Pancreas (tissue), 10 donors: ENCODE measurements at regions not wholly inside any gene's neighbourhood (a gene's known extent, or its start where the extent isn't known, plus 50 kb on each side); places are given as distances from the start of the nearest gene placed in this dataset.

Experiments used
- ATAC-seq, 4 donors: fragments of 200-7000 bp; cut with Tn5 transposase; one replicate each; pipeline versions ENCODE4 v1.8.0 to v1.9.1; 2020; ENCODE audit warnings: mild to moderate bottlenecking in 4 of 4, moderate library complexity in 4 of 4
- DNase-seq, 6 donors: peaks; one replicate each; pipeline ENCODE4 v3.0.0-alpha.2; 2020
- FAIRE-seq: peaks from 2 replicates; lab custom pipeline; 2012; peaks lifted over from hg19 to GRCh38; lab: Jason Lieb, UNC
- H3K27ac ChIP-seq, 4 donors: fragments of 200-600 bp; sonication (generic); 1 replicate in 3 of 4; 2 replicates in 1 of 4; pipeline versions ENCODE4 v1.5.0 to v1.8.0; 2020
- H3K27me3 ChIP-seq, 4 donors: fragments of 200-600 bp; one replicate each; pipeline ENCODE4 v1.8.0; 2021
- H3K36me3 ChIP-seq, 3 donors: fragments of 200-600 bp; sonication (generic) in 1 of 3; one replicate each; pipeline versions ENCODE4 v1.5.0 to v1.8.0; 2020 to 2021
- H3K4me1 ChIP-seq, 3 donors: fragments of 200-600 bp; one replicate each; pipeline ENCODE4 v1.8.0; 2021
- H3K4me3 ChIP-seq, 4 donors: fragments of 200-600 bp; sonication (generic) in 2 of 4; one replicate each; pipeline versions ENCODE4 v1.5.0 to v1.8.0; 2020 to 2021
- H3K9me3 ChIP-seq, 4 donors: fragments of 200-600 bp; one replicate each; pipeline ENCODE4 v1.8.0; 2021
- WGBS, 2 donors: extraction: QIAGEN DNeasy Blood & Tissue Kit; methylation state at CpG; one replicate each; pipeline ENCODE4 v1.1.7; 2013; 5-methylcytosine and 5-hydroxymethylcytosine counted together
- intact Hi-C, 3 donors: fragments of 100-400 bp; cut with DNase I; formaldehyde crosslinking; loops; one replicate each; pipeline versions ENCODE4 v1.11.1 to v1.14.2; 2022
- TF ChIP-seq, protein P1 (sequence below), 4 donors: fragments of 200-600 bp; sonication (generic) in 3 of 4; IDR thresholded peaks; one replicate each; pipeline versions ENCODE4 v1.5.0 to v1.8.0; 2021; ENCODE audit warnings: antibody characterized with exemption in 4 of 4
- donor health status: healthy with polysubstance abuse.
- donor health status: DM: no; HTN: no; CAD: no; lungs with moderate emphysema.
- donor health status: DM: no; HTN: no; CAD: no.
- donor health status: control.
- donor health status: control.
- donor health status: Bipolar disorder and iron deficiency.
- donor health status: DM: yes; HTN: yes; CAD: no.
- donor health status: DM: no; HTN: no; CAD: no.
- donor health status: DM: no; HTN: no; CAD: no.
- donor health status: DM: yes; HTN: yes; CAD: no.

DNA sequence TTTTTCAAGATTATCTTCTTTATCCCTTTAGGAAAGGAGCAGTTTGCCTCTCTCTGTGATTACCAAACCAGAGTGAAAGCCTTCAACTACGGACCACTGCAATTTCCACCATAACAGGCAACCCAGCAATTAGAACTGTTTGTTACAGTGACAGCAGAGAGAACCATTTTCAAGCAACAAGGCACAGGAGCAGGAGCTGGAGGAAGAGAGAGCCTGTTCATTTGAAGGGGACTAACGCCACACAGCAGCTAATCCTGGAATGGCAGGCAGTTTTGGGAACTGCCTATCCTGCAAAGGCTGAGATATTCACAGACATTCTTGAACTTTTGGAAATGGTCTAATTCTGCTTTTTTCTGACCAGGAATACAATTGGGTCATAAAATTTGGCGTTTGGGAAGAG, 1541.9 kb upstream of the PIK3C3 start:
- no peak for FAIRE-seq

DNA sequence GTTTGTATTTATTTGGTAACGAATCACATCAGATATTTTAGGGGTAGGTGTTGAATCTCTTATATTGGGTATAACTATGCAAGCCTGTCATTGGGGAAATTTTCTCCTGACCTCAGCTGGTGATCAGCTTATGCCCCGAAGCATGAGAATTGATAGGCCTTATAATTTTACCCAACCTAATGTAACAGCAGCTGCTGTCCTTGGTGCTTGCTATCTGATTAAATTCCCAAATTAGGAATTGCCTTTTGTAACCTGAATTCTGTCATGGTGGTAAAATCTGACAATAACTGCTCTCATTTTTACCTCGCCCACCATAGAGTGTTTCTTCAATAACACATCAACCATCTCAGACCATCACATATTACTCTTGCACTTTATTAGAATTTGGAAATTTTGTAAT, 1542.6 kb upstream of the PIK3C3 start:
- Histone ChIP-seq H3K27me3 (no peaks in the 10 kb centered on the region), H3K27ac (no peak overlapping the region), H3K9me3 (no peaks in the 10 kb centered on the region), H3K4me3 (no peak overlapping the region), H3K36me3 (no peaks in the 10 kb centered on the region), H3K4me1 (no peaks in the 10 kb centered on the region)
- WGBS, 2 donors = 51 to 53% methylated on average over 3 of the region's 3 CpGs
- TF ChIP-seq, protein P1, sequence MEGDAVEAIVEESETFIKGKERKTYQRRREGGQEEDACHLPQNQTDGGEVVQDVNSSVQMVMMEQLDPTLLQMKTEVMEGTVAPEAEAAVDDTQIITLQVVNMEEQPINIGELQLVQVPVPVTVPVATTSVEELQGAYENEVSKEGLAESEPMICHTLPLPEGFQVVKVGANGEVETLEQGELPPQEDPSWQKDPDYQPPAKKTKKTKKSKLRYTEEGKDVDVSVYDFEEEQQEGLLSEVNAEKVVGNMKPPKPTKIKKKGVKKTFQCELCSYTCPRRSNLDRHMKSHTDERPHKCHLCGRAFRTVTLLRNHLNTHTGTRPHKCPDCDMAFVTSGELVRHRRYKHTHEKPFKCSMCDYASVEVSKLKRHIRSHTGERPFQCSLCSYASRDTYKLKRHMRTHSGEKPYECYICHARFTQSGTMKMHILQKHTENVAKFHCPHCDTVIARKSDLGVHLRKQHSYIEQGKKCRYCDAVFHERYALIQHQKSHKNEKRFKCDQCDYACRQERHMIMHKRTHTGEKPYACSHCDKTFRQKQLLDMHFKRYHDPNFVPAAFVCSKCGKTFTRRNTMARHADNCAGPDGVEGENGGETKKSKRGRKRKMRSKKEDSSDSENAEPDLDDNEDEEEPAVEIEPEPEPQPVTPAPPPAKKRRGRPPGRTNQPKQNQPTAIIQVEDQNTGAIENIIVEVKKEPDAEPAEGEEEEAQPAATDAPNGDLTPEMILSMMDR (IDR thresholded peaks at IDR 0.05) = no peak
- FAIRE-seq (no peak), ATAC-seq (no peak), DNase-seq (no peak)
- intact Hi-C loops = no loop called here

More for the DNA sequence above, 1541.9 kb upstream of the PIK3C3 start:
- H3K36me3 ChIP-seq = no peaks in the 10 kb centered on the region
- H3K9me3 ChIP-seq = no peaks in the 10 kb centered on the region
- WGBS, 2 donors = 40 to 45% methylated on average over 3 of the region's 3 CpGs
- no peaks in the 10 kb centered on the region for H3K27me3 ChIP-seq
- H3K4me1 ChIP-seq = no peaks in the 10 kb centered on the region
- DNase-seq (no peak), ATAC-seq (no peak)
- intact Hi-C loops = no loop called here
- H3K4me3 ChIP-seq = no peak overlapping the region
- no peak overlapping the region for H3K27ac ChIP-seq
- TF ChIP-seq, protein P1 (IDR thresholded peaks at IDR 0.05) = no peak

DNA sequence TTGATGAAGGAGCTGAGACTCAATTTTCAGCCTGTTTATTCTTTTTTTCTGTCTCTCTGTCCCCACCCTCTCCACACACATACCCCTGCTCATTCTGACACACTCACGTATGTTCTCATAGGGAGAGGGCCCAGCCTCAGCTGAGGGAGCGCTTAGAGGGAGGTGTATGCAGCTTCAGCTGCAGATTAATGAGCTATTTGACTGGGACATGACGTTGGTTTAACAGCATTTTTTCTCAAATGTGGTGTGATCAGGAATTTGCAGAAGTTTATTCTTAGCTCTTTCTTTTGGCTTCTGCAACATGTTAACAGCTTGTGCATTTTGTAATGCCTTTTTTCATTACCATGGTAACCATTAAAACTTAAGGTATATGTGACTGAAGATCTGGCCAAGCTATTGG, 1547.1 kb upstream of the PIK3C3 start:
- ATAC-seq (no peak), FAIRE-seq (no peak), DNase-seq (no peak)
- intact Hi-C loops = no loop called here
- H3K27ac ChIP-seq = no peak overlapping the region
- no peak overlapping the region for H3K4me3 ChIP-seq
- no peaks in the 10 kb centered on the region for H3K4me1 ChIP-seq
- WGBS, 2 donors = 23 to 35% methylated on average over 3 of the region's 3 CpGs
- H3K9me3 ChIP-seq = no peaks in the 10 kb centered on the region
- no peaks in the 10 kb centered on the region for H3K36me3 ChIP-seq
- H3K27me3 ChIP-seq = no peaks in the 10 kb centered on the region
- TF ChIP-seq, protein P1 (IDR thresholded peaks at IDR 0.05) = no peak

GRCh38 chr18:40404284-40404683, 1550.8 kb upstream of the PIK3C3 start:
- intact Hi-C loops = no loop called here
- Histone ChIP-seq H3K4me1 (no peaks in the 10 kb centered on the region), H3K4me3 (no peak overlapping the region), H3K27ac (no peak overlapping the region), H3K9me3 (no peaks in the 10 kb centered on the region), H3K36me3 (no peaks in the 10 kb centered on the region), H3K27me3 (no peaks in the 10 kb centered on the region)
- TF ChIP-seq, protein P1 (IDR thresholded peaks at IDR 0.05) = no peak
- ATAC-seq (no peak), FAIRE-seq (no peak), DNase-seq (no peak)
- 65 to 73% methylated on average over 1 of the region's 1 CpG for WGBS, 2 donors

DNA sequence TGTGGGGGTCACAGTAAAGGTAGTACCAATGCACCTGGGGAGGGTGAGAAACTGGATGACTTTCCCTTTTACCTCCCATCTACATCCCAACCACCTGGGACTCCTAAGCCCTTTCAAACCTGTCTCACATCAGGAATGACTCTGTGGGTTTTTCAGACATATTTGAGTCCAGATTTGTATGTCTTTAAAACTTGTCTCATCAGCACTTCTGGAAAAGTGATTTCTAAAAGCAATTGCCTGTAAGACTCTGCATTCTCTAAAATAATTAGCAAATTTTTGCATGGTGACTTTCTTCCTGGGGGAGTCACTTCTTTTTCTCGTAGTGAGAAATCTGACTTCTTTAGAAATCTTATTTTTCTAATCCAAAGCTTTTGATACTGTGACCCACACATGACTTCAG, 1553.0 kb upstream of the PIK3C3 start:
- no peaks in the 10 kb centered on the region for H3K4me1 ChIP-seq

More for the DNA sequence above, 1553.0 kb upstream of the PIK3C3 start:
- no peak for ATAC-seq
- intact Hi-C loops = no loop called here
- no peak overlapping the region for H3K27ac ChIP-seq
- H3K4me3 ChIP-seq = no peak overlapping the region
- no peak for DNase-seq
- no peaks in the 10 kb centered on the region for H3K36me3 ChIP-seq
- TF ChIP-seq, protein P1 (IDR thresholded peaks at IDR 0.05) = no peak
- no peaks in the 10 kb centered on the region for H3K27me3 ChIP-seq
- 62 to 64% methylated on average over 1 of the region's 1 CpG for WGBS, 2 donors
- FAIRE-seq = no peak
- no peaks in the 10 kb centered on the region for H3K9me3 ChIP-seq
